Gastrocnemius medialis (tissue), 4 donors: ENCODE measurements at regions not wholly inside any gene's neighbourhood (a gene's known extent, or its start where the extent isn't known, plus 50 kb on each side); places are given as distances from the start of the nearest gene placed in this dataset.

Experiments
- CTCF ChIP-seq, 5 experiments: fragments of 450-650 bp in 3 of 5; fragments of 200-600 bp in 2 of 5; sonication (generic) in 2 of 5; IDR thresholded peaks in 4 of 5; conservative IDR thresholded peaks in 1 of 5; 1 replicate in 4 of 5; 2 replicates in 1 of 5; pipeline ENCODE4 v1.5.1; 2016 to 2019; ENCODE audit warnings: antibody characterized with exemption in 5 of 5, mild to moderate bottlenecking in 3 of 5, moderate library complexity in 3 of 5
- POLR2A ChIP-seq, 2 donors: fragments of 450-650 bp; IDR thresholded peaks; one replicate each; pipeline ENCODE4 v1.6.1; 2017; ENCODE audit warnings: antibody characterized with exemption in 2 of 2, mild to moderate bottlenecking in 2 of 2, moderate library complexity in 2 of 2

GRCh38 chr6:48401016-48401415 lies 290.0 kb upstream of the PTCHD4 start:
- TF ChIP-seq CTCF (IDR thresholded peaks at IDR 0.05 in 4 of 5, conservative IDR thresholded peaks at IDR 0.05 in 1 of 5) (no peak), POLR2A (IDR thresholded peaks at IDR 0.05) (no peak)
